ENCODE measurements at regions not wholly inside any gene's neighbourhood (a gene's known extent, or its start where the extent isn't known, plus 50 kb on each side); places are given as distances from the start of the nearest gene placed in this dataset.

DNA sequence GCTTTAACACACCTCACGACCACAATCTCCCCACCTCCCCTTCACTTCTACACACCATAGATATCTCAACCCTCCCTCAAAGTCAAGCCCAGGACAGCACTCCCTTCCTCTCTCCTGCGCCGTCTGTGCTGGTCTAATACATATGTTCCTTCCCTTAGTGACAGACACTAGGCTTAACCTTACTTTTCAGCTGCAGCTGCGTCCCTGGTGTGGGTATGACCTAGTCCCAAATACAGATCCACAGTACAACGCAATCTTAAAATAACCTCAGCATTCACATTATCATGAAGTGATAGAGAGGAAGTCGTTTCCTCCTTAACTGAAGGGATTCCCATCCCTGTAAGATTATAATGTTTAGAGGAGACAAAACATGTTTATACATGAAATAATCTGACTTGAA is 192.7 kb upstream of the TANK start:
- TF ChIP-seq, protein P1, sequence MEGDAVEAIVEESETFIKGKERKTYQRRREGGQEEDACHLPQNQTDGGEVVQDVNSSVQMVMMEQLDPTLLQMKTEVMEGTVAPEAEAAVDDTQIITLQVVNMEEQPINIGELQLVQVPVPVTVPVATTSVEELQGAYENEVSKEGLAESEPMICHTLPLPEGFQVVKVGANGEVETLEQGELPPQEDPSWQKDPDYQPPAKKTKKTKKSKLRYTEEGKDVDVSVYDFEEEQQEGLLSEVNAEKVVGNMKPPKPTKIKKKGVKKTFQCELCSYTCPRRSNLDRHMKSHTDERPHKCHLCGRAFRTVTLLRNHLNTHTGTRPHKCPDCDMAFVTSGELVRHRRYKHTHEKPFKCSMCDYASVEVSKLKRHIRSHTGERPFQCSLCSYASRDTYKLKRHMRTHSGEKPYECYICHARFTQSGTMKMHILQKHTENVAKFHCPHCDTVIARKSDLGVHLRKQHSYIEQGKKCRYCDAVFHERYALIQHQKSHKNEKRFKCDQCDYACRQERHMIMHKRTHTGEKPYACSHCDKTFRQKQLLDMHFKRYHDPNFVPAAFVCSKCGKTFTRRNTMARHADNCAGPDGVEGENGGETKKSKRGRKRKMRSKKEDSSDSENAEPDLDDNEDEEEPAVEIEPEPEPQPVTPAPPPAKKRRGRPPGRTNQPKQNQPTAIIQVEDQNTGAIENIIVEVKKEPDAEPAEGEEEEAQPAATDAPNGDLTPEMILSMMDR (IDR thresholded peaks at IDR 0.05), result no peak
- no peak for TF ChIP-seq POLR2AphosphoS5 (IDR thresholded peaks at IDR 0.05)

Data from breast epithelium (tissue), 3 donors.